Adrenal gland (tissue), 5 donors: ENCODE measurements at regions not wholly inside any gene's neighbourhood (a gene's known extent, or its start where the extent isn't known, plus 50 kb on each side); places are given as distances from the start of the nearest gene placed in this dataset.

ENCODE experiments used
- POLR2A ChIP-seq, 2 donors: fragments of 450-650 bp; IDR thresholded peaks; one replicate each; pipeline ENCODE4 v1.6.1; 2017; ENCODE audit warnings: antibody characterized with exemption in 2 of 2, mild to moderate bottlenecking in 2 of 2, moderate library complexity in 1 of 2
- TF ChIP-seq, protein P1 (sequence below), 6 experiments: fragments of 450-650 bp in 4 of 6; fragments of 200-600 bp in 2 of 6; sonication (generic) in 1 of 6; IDR thresholded peaks; 1 replicate in 5 of 6; 2 replicates in 1 of 6; pipeline versions ENCODE4 v1.5.1 to v1.8.0; 2016 to 2021; ENCODE audit warnings: antibody characterized with exemption in 6 of 6, mild to moderate bottlenecking in 2 of 6, moderate library complexity in 1 of 6
- donor health status: DM: no; HTN: no; CAD: no.

DNA sequence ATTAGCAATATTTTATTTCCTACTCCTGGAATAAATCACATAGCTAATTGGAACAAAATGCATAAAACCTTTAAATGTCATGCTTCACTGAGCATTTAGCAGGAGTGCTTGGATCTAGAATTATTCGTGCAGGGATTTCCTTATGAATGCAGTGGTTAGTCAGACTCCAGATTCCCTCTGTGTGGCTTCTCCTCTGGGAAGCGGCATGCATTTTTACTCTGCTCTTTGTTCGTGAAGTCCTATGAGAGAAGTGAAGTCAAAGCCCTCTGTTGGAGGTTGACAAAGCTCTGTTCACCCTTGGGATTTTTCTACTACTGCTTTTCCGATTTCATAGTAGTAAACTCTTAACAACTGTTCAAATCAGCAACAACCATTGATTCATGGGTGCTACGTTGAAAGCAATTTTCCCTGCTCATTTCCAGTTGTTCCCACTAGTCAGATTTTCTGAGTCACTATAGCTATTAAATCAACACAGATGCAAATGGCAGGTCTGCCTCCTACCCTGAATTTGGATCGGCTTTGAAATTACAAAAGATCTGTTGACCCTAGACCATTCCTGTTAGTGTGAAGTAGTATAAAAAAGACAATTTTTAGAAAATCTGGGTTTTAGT, 461.7 kb downstream of the STK39 start:
- TF ChIP-seq, protein P1, sequence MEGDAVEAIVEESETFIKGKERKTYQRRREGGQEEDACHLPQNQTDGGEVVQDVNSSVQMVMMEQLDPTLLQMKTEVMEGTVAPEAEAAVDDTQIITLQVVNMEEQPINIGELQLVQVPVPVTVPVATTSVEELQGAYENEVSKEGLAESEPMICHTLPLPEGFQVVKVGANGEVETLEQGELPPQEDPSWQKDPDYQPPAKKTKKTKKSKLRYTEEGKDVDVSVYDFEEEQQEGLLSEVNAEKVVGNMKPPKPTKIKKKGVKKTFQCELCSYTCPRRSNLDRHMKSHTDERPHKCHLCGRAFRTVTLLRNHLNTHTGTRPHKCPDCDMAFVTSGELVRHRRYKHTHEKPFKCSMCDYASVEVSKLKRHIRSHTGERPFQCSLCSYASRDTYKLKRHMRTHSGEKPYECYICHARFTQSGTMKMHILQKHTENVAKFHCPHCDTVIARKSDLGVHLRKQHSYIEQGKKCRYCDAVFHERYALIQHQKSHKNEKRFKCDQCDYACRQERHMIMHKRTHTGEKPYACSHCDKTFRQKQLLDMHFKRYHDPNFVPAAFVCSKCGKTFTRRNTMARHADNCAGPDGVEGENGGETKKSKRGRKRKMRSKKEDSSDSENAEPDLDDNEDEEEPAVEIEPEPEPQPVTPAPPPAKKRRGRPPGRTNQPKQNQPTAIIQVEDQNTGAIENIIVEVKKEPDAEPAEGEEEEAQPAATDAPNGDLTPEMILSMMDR (IDR thresholded peaks at IDR 0.05): no peak
- no peak for TF ChIP-seq POLR2A (IDR thresholded peaks at IDR 0.05)
